HG03442 (cell line): ENCODE measurements at regions not wholly inside any gene's neighbourhood (a gene's known extent, or its start where the extent isn't known, plus 50 kb on each side); places are given as distances from the start of the nearest gene placed in this dataset.
"Not testable (repeated sequence)": the region's sequence is repeated elsewhere in the genome, so short reads cannot be mapped to it uniquely, and the experiment has no call there.

Experiments used
- ATAC-seq: cut with Tn5 transposase; IDR thresholded peaks from one replicate; pipeline ENCODE4 v1.9.1; 2021; ENCODE audit warnings: mild to moderate bottlenecking, moderate library complexity; ENCODE audit not compliant: unreplicated experiment

- ATAC-seq: no peak
These were observed 140.1 kb upstream of the DAPK1 start for GRCh38 chr9:87357600-87357999.

DNA sequence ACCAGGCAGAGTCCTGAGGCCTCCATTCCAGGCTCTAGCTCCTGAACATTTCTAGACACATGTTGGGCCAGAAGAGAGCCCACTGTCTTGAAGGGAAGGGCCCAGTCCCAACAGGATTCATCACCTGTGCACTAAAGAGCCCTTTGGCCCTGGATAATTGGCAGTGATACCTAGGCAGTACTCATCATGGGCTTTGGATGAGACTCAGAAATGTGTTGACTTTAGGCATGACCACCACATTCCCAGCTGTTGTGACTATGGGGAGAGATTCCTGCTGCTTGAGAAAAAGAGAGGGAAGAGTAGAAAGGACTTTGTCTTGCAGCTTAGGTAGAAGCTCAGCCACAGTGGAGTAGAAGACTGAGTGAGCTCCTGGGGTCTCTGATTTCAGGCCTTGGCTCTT, 138.4 kb upstream of the DAPK1 start:
- no peak for ATAC-seq

- ATAC-seq: no peak
These were observed 137.6 kb upstream of the DAPK1 start for GRCh38 chr9:87359958-87360601.

DNA sequence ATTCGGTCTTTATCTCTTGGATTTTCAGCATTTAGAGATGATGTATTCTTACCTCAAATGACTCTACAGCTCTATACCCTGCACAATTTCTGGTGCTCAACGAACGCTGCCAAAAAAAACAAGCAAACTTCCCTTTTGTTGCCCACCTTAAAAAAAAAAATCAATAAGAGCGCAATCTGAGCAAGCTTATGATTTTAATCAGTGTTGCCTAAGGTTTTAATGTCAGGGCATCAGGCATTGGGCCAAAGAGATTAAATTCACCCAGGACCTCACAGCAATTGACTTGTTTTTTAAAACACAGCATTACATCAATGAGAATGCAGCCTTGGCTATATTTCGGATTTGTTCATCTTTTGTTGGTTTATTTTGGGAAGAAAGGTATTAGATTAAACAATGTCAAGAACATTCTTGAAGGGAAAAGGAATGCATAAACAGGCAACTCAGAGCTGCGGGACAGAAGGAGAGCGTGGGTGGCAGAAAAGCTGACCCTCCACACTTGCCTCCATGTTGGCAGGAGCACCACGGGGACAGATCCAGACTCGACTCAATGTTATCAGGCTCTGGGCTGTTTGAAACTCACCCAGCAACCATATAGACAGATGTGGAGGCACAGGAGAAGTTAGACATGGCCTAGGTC, 127.5 kb upstream of the DAPK1 start:
- ATAC-seq: no peak

DNA sequence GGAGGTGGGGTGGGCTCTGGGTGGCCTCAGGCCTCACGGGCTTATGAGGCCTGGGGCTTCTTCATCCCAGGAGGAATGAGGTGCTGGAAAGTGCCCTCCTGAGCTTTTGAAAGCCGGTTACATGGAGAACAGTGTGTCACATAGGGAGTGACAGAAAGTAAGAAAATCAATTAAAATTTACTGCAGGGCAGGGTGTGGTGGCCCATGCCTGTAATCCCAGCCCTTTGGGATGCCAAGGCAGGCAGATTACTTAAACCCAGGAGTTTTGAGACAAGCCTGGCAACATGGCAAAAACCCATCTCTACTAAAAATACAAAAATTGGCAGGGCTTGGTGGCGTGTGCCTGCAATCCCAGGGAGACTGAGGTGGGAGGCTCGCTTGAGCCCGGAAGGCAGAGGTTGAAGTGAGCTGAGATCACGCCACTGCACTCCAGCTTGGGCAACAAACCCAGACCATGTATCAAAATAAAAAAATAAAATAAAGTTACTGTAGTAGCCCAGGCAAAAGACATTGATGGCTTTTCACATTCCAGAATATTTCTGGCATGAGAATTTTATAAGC, 125.8 kb upstream of the DAPK1 start:
- no peak for ATAC-seq

DNA sequence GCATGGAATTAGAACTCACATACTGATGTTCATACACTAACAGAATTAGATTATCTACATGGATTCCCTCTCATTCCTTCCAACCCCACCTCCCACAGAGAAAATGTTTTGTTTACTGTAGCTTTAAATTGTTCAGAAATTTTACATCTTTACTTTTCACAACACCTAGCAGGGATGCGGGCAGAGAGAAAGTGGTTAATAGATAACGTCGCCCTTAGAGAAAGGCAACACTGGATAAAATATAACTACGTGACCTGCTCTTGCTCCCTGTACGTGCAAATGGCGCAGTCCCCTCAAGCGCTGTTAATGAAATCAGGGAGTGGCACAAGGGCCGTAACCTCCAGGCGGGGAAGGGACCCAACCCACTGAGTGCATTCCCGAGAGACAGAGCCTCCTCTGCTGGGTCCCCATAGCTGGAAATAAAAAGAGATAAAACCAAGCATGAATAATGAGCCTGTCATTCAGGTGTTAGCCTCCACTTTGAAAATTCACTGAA, 125.3 kb upstream of the DAPK1 start:
- ATAC-seq: no peak

DNA sequence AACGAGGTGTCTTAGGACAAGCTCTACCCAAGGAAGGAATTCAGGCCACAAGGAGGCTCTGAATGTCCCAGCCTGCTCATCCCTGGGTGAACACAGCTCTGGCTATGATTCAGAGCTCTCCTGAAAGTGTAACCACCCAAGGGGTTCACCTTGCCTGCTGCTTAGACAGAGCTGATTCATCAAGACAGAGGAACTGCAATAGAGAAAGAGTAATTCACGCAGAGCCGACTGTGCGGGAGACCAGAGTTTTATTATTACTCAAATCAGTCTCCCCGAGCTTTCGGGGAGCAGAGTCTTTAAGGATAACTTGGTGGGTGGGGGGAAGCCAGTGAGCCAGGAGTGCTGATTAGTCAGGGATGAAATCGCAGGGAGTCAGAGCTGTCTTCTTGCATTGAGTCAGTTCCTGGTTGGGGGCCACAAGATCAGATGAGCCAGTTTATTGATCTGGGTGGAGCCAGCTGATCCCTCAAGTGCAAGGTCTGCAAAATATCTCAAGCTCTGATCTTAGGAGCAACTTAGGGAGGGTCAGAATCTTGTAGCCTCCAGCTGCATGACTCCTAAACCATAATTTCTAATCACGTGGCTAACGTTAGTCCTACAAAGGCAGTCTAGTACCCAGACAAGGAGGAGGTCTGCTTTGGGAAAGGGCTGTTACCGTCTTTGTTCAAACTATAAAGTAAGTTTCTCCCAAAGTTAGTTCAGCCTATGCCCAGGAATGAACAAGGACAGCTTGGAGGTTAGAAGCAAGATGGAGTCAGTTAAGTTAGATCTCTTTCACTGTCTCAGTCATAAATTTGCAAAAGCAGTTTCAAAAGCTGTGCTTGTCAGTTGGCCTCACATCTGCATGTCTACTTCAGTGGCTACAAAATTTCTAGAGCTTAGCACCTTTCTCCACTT, 123.4 kb upstream of the DAPK1 start:
- not testable (repeated sequence) for ATAC-seq

DNA sequence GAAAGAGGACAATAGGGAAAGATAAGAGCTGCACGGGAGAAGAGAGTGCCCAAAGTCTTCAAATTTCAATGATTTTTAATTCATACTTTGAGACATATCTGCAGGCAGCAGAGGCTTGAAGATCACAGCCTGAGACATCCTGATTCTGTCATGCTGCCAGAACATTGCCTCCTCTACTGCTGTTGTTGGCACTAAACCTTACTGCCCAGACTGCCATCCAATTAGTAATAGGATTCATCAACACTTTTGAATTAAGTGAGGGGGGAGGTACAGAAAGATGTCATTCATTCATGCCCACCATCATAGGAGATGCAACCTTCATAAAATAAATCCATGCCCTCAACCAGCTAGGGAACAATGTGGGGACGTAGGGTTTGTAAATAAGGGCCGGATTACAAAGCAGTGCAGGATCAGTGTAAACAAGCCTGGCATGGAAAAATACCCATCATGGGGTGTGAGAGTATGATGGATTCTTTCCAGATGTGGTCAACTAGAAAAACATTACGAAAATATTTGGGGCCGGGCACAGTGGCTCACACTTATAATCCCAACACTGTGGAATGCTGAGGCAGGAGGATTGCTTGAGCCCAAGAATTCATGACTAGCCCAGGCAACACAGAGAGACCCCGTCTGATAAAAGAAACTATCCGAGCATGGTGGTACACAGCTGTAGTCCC, 122.1 kb upstream of the DAPK1 start:
- ATAC-seq: no peak

DNA sequence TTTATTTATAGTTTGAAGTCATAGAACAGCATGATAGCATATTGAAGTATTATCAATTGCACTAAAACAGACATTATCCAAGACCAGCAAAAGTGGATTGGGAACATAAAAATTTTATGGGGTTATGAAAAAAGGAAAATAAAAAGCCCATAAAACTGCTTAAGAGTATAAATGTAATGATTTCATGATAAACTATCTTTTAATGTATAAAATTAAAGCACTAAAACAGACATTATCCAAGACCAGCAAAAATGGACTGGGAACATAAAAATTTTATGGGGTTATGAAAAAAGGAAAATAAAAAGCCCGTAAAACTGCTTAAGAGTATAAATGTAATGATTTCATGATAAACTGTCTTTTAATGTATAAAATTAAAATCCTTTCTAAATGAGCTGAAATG, 119.0 kb upstream of the DAPK1 start:
- no peak for ATAC-seq

- ATAC-seq: no peak
These were observed 118.4 kb upstream of the DAPK1 start for GRCh38 chr9:87379300-87379699.

DNA sequence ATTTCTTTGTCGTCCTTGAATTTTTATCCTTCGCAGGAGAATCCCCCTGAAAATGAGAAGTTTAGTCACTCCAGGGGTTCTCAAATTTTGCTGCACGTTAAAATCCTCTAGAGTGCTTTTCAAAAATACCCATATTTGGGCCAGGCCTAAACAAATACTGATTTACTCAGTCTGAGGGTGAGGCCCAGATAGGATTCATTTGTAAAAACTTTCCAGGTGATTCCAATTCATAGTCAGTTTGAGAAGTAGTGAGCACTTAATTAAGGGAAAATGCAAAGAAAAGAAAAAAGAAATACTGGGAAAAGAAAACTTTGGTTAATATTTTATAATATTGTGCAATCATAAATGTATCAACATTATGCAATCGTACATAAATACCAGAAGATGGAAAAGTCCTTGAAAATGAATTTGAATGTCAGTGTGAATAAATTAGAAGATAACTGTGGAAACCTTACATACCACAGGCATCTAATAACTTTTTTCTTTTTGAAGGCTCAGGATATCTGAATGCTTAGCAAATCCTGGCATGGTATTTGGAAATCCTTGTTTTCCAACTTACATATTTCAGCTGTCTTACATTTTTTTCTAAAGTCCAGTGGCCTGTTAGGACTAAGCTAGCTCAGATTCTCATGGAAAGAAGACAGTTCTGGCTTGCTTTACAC, 116.5 kb upstream of the DAPK1 start:
- ATAC-seq: no peak

GRCh38 chr9:87381746-87382145, 115.9 kb upstream of the DAPK1 start:
- no peak for ATAC-seq

GRCh38 chr9:87382900-87383299, 114.8 kb upstream of the DAPK1 start:
- no peak for ATAC-seq

DNA sequence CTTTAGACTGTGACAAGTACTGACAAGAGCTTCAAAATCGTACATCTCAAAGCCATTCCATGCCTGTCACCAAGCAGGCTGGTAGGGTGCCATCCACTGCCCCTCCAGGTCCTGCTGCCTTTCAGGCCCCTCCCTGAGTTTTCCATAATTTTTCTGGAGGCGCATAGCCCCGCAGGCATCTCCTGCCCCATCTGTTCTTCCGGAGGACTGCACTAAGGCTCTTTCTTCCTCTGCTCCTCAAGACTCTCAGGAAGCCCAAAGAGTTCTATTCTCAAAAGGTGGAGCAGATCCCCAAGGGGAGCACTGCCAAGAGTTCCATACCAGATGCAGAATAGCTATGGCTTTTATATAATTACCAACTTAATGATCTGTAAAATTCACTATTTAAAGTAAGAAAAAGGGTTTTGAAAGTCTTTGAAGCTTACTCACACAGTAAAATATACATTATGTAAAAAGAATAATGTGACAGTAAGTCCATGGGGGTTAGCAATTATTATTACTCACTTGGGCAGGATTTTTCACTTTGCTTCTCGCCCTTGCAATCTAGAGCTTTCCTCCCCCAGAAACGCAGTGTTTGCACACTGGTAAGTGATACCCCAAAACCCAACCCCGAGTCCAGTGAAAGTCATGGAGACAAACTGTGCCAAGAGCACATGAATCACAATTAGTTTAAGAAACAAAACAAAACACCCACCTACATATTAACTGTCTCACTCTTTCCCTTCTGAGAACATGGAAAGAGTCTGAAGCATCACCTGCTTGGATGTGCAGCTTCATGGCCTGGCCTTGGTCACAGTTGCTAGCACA, 114.1 kb upstream of the DAPK1 start:
- no peak for ATAC-seq

GRCh38 chr9:87386490-87387025, 111.1 kb upstream of the DAPK1 start:
- no peak for ATAC-seq

DNA sequence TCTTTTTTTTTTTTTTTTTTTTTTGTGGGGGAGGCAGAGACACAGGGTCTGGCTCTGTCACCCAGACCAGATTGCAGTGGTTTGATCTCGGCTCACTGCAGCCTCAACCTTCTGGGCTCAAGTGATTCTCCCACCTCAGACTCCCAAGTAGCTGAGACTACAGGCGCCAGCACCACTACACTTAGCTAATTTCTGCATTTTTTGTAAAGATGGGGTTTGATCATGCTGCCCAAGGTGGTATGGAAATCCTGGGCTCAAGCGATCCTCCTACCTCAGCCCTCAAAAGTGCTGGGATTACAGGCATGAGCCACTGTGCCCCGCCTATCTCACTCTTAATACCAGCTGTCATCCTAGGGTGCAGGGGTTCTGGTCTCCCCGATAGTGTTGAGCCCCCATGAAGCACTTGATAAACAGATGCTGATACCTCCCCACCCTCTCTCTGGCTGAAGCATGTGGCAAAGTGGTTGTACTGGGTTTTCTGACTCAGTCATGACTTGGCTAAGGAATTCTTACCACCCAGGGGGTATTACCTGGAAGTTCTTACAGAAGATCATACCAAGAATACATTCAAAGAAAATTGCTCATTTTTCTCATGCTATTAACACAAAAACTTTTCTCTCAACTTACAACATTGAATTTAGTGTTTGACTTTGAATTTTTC, 110.2 kb upstream of the DAPK1 start:
- no peak for ATAC-seq

GRCh38 chr9:87388708-87389107, 109.0 kb upstream of the DAPK1 start:
- not testable (repeated sequence) for ATAC-seq

- no peak for ATAC-seq
These were observed 107.7 kb upstream of the DAPK1 start for GRCh38 chr9:87389936-87390335.

- ATAC-seq: no peak
These were observed 107.3 kb upstream of the DAPK1 start for GRCh38 chr9:87390361-87390760.
